Stomach (tissue), 8 donors: ENCODE measurements at regions not wholly inside any gene's neighbourhood (a gene's known extent, or its start where the extent isn't known, plus 50 kb on each side); places are given as distances from the start of the nearest gene placed in this dataset.

ENCODE experiments used
- DNase-seq, 2 donors: peaks; one replicate each; pipeline versions ENCODE4 v3.0.0 to v3.0.0-alpha.2; 2013 to 2019
- H3K27ac ChIP-seq, 5 donors: fragments of 200-600 bp in 4 of 5; sonication (generic) in 4 of 5; one replicate each; pipeline ENCODE4 v1.5.1; 2013 to 2019; ENCODE audit warnings: mild to moderate bottlenecking in 1 of 5, moderate library complexity in 1 of 5
- H3K27me3 ChIP-seq, 3 donors: fragments of 200-600 bp; sonication (generic); one replicate each; pipeline ENCODE4 v1.5.1; 2017 to 2019; ENCODE audit warnings: mixed run types in 1 of 3
- H3K36me3 ChIP-seq, 4 donors: fragments of 200-600 bp; sonication (generic); 1 replicate in 3 of 4; 2 replicates in 1 of 4; pipeline ENCODE4 v1.5.1; 2016 to 2019
- H3K4me1 ChIP-seq, 4 donors: fragments of 200-600 bp; sonication (generic); one replicate each; pipeline ENCODE4 v1.5.1; 2016 to 2019
- H3K4me3 ChIP-seq, 4 donors: fragments of 200-600 bp; sonication (generic) in 3 of 4; one replicate each; pipeline ENCODE4 v1.5.1; 2016 to 2019; ENCODE audit warnings: mild to moderate bottlenecking in 1 of 4
- H3K9me3 ChIP-seq, 4 donors: fragments of 200-600 bp; sonication (generic); one replicate each; pipeline ENCODE4 v1.5.1; 2016 to 2019
- EP300 ChIP-seq: sonication (generic); formaldehyde crosslinking; IDR thresholded peaks from one replicate; pipeline ENCODE4 v1.6.1; 2017; ENCODE audit warnings: antibody characterized with exemption
- POLR2A ChIP-seq, 4 donors: fragments of 450-650 bp; IDR thresholded peaks; one replicate each; pipeline ENCODE4 v1.6.1; 2016; ENCODE audit warnings: antibody characterized with exemption in 4 of 4, control low read depth in 2 of 4, mild to moderate bottlenecking in 1 of 4, moderate library complexity in 1 of 4
- POLR2AphosphoS5 ChIP-seq, 3 donors: sonication (generic); formaldehyde crosslinking; IDR thresholded peaks; one replicate each; pipeline ENCODE4 v1.6.1; 2016; ENCODE audit warnings: antibody characterized with exemption in 3 of 3
- WGBS, 5 donors: extraction: QIAGEN DNeasy Blood & Tissue Kit in 3 of 5; methylation state at CpG; one replicate each; pipeline versions ENCODE4 v1.1.5 to v1.1.7; 2013 to 2018; 5-methylcytosine and 5-hydroxymethylcytosine counted together
- intact Hi-C: fragments of 100-400 bp; cut with DNase I; formaldehyde crosslinking; loops from one replicate; pipeline ENCODE4 v1.15.1; 2023; ENCODE audit warnings: low total_unique reads
- TF ChIP-seq, protein P1 (sequence below), 7 experiments: fragments of 450-650 bp in 4 of 7; fragments of 200-600 bp in 3 of 7; sonication (generic) in 3 of 7; IDR thresholded peaks; one replicate each; pipeline ENCODE4 v1.5.1; 2016 to 2019; ENCODE audit warnings: antibody characterized with exemption in 7 of 7, control low read depth in 2 of 7, mild to moderate bottlenecking in 1 of 7
- donor health status: healthy with polysubstance abuse.
- donor health status: Bipolar disorder and iron deficiency.
- donor health status: healthy.

DNA sequence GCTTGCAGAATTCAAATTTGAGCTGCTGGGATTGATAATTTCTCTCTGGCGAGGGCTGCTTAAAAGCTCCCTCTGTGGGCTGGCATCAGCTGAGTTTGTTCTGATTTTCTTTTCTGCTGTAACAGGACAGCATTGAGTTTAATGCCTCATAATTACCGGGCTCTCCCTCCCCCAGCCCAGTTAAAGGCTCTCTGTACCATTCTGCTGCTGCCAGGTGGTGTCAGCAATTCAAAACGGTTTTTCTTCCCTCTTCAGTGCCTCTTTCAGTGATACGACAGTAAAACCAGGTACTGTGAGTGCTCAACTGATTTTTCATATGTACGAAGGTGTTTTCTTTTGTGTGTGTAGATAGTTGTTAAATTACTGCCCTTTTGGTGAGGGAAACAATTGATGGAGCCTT lies 509.3 kb upstream of the CTNND2 start:
- Histone ChIP-seq H3K4me1 (no peaks in the 10 kb centered on the region), H3K27ac (no peak overlapping the region), H3K27me3 (no peaks in the 10 kb centered on the region), H3K4me3 (no peak overlapping the region), H3K36me3 (no peaks in the 10 kb centered on the region), H3K9me3 (peaks cover 0 to 16% (median 0%) of the 10 kb centered on the region in 4 donors)
- intact Hi-C loops: no loop called here
- TF ChIP-seq POLR2A (IDR thresholded peaks at IDR 0.05): no peak
- TF ChIP-seq, protein P1, sequence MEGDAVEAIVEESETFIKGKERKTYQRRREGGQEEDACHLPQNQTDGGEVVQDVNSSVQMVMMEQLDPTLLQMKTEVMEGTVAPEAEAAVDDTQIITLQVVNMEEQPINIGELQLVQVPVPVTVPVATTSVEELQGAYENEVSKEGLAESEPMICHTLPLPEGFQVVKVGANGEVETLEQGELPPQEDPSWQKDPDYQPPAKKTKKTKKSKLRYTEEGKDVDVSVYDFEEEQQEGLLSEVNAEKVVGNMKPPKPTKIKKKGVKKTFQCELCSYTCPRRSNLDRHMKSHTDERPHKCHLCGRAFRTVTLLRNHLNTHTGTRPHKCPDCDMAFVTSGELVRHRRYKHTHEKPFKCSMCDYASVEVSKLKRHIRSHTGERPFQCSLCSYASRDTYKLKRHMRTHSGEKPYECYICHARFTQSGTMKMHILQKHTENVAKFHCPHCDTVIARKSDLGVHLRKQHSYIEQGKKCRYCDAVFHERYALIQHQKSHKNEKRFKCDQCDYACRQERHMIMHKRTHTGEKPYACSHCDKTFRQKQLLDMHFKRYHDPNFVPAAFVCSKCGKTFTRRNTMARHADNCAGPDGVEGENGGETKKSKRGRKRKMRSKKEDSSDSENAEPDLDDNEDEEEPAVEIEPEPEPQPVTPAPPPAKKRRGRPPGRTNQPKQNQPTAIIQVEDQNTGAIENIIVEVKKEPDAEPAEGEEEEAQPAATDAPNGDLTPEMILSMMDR (IDR thresholded peaks at IDR 0.05): no peak
- TF ChIP-seq EP300: no peak
- TF ChIP-seq POLR2AphosphoS5 (IDR thresholded peaks at IDR 0.05): no peak
- 61 to 68% (median 63%) methylated on average over 5 of the region's 5 CpGs for WGBS, 5 donors
- DNase-seq: peak in 1 of 2 donors; percentile 1

DNA sequence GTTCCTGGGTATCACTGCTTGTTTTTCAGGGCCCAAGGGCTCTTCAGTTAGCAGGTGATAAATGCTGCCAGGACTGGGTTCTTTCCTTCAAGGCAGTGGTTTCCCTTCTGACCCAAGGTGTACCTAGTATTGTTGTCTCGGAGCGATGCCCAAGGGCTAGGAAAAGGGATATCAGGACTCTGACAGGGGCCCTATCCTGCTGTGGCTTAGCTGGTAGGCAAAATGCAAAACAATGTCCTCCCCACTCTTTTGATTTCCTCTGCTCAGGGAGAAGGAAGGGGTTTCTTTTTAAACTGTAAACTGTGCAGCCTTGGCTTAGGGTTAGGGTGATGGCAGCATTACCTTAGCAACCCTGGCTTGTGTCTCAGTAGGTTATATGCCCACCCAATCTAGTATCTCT lies 508.8 kb upstream of the CTNND2 start:
- Histone ChIP-seq H3K9me3 (peaks cover 0 to 16% (median 0%) of the 10 kb centered on the region in 4 donors), H3K4me1 (no peaks in the 10 kb centered on the region), H3K36me3 (no peaks in the 10 kb centered on the region), H3K27me3 (no peaks in the 10 kb centered on the region), H3K4me3 (no peak overlapping the region), H3K27ac (no peak overlapping the region)
- WGBS, 5 donors: 76 to 97% (median 94%) methylated on average over 2 of the region's 2 CpGs
- intact Hi-C loops: no loop called here
- no peak for DNase-seq
- TF ChIP-seq POLR2AphosphoS5 (IDR thresholded peaks at IDR 0.05) (no peak), EP300 (no peak), POLR2A (IDR thresholded peaks at IDR 0.05) (no peak)
- TF ChIP-seq, protein P1 (IDR thresholded peaks at IDR 0.05): no peak

DNA sequence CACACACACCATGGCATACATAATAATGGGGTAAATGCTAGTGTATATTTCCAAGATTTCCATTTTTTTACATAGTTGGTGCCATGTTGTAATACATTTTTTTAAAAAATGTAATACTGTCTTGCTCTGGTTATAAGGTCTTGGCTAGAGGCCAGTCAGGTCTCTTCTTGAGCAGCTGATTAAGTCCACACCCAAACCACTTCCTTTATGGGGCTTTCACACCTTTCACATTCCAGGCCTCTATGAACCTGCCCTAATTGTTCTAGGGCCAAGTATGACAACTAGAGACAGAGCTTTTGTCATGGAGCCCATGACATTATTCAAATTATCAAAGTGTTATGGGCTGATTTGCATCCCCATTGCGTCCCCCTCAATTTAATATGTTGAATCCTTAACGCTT lies 495.6 kb upstream of the CTNND2 start:
- DNase-seq: no peak
- H3K27me3 ChIP-seq: no peaks in the 10 kb centered on the region
- intact Hi-C loops: no loop called here
- TF ChIP-seq EP300 (no peak), POLR2A (IDR thresholded peaks at IDR 0.05) (no peak), POLR2AphosphoS5 (IDR thresholded peaks at IDR 0.05) (no peak)
- TF ChIP-seq, protein P1 (IDR thresholded peaks at IDR 0.05): no peak
- H3K27ac ChIP-seq: no peak overlapping the region
- no peaks in the 10 kb centered on the region for H3K9me3 ChIP-seq
- H3K4me3 ChIP-seq: no peak overlapping the region
- H3K4me1 ChIP-seq: no peaks in the 10 kb centered on the region
- 72 to 87% (median 79%) methylated on average over 2 of the region's 2 CpGs for WGBS, 5 donors
- H3K36me3 ChIP-seq: no peaks in the 10 kb centered on the region

DNA sequence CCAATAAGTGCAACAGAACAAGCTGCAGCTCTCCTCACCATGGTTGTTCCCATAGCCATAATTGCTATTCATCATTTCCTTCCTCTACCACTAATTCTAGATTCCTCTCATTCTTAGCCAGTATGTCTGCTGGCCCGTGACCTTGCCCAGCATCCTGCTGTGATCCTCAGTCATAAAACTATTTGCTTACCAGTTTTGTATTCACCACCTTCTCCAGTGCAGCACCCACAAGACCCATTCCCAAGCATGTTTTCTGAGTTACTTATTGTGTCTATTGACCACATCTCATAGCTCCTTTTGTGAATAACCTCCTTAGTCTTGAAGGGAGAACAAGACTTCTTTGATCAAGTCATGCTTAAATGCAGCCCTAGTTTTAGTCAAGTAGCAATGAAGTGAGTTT lies 488.0 kb upstream of the CTNND2 start:
- intact Hi-C loops: no loop called here

More for the DNA sequence above, 488.0 kb upstream of the CTNND2 start:
- Histone ChIP-seq H3K27ac (no peak overlapping the region), H3K27me3 (no peaks in the 10 kb centered on the region), H3K36me3 (no peaks in the 10 kb centered on the region), H3K4me3 (no peak overlapping the region), H3K4me1 (no peaks in the 10 kb centered on the region), H3K9me3 (no peaks in the 10 kb centered on the region)
- TF ChIP-seq POLR2A (IDR thresholded peaks at IDR 0.05) (no peak), EP300 (no peak), POLR2AphosphoS5 (IDR thresholded peaks at IDR 0.05) (no peak)
- TF ChIP-seq, protein P1 (IDR thresholded peaks at IDR 0.05): no peak
- 67 to 90% (median 73%) methylated on average over 1 of the region's 1 CpG for WGBS, 5 donors
- DNase-seq: no peak
